HG03095 (cell line): ENCODE measurements at regions not wholly inside any gene's neighbourhood (a gene's known extent, or its start where the extent isn't known, plus 50 kb on each side); places are given as distances from the start of the nearest gene placed in this dataset.

ENCODE experiments used
- ATAC-seq: cut with Tn5 transposase; IDR thresholded peaks from one replicate; pipeline ENCODE4 v1.9.1; 2021; ENCODE audit warnings: moderate library complexity; ENCODE audit not compliant: unreplicated experiment

DNA sequence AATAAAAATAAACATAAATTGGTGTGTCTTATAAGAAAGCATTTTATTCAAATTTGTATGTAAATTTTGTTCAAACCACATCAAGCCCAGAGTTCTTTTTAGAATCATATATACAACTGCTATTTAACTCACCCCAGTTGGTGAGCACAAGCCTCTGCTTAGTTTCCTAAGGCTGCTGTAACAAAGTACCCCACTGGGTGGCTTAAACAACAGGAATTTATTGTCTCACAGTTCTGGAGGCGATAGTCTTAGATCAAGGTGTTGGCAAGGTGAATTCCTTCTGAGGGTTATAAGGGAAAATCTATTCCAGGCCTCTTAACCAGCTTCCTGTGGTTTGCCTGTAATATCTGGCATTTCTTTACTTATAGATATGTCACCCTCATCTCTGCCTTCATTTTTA is 1133.5 kb downstream of the OLFM4 start:
- no peak for ATAC-seq

DNA sequence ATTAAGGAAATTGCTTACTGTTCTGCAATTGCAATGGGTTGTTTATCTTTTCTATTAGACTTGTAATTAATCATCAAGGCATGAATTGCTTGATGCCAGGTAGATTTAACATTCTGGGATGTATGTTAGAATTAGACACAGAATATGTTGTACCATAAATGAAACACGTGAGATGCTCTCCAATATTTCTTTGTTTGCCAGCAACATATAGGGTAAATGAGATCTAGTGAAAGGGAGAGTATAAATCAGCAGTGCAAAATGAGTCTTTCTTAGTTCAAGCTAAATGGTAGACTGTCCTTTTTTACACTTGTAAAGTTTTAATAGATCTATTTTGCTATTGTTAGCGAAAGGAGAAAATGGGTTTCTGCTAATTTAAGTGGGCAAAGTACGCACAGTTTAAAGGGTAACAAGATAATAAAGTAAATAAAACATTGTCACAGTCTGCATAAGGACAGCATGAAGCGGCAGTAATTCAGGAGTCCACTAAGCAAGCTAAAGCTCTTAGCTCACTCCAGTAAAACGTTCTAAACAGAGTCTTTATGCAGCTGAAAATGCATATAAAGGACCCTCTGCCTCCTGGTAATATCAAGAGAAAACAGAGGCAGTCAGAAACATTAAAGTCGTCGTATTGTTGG is 1137.1 kb downstream of the OLFM4 start:
- no peak for ATAC-seq

DNA sequence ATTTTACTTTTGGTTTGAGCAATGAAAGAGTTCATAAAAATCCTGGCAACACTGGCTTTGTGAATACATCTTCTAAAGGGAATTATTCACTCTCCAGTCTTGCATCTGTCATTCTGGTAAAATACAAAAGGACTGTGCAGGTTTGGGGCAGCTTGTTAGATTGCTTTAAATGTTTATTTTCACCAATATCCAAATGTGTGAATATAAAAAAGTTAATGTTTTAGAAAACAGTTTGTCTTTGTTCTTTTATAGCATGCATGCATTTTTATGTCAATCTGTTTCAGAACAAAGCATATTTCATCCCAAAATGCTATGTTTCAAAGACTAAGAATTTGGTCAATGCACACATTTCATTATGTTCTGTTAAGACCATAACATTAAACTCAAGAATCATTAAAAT is 1145.4 kb downstream of the OLFM4 start:
- ATAC-seq = no peak

DNA sequence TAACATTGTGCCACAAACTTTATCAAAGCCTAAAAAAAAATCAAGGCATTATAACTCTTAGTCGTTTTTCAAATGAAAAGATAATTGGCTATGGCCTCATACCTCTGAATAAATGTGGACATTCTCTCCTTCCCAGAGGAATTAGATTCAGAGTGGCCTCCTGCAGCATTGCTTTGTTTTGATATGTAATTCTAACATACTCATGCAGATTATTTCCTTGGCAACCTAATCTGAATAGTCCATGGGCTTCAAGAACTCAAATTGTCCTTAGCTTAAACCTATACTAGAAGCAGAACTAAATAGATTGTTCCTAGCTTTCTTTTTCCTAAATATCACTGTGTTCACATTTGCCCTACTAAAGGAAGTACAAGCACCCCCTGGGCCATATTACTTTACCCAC is 1146.9 kb downstream of the OLFM4 start:
- ATAC-seq = no peak

DNA sequence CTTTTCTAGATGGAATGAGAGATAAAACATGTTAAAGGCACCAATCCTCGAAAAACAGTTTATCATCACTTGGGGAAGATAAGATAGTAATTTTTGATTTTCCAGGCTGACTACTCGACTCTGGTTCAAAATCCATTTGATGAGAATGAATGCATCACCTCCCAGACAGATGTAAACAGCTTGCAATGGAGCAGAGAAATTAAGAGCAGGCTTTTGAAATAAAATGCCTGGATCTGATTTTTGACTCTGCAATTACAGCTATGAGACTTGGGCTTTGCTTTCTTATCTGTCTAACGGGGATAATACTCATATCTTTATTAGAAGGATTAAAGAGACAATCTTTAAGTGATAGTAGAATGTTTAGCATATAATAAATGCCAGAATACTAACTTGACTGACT is 1148.9 kb downstream of the OLFM4 start:
- no peak for ATAC-seq

DNA sequence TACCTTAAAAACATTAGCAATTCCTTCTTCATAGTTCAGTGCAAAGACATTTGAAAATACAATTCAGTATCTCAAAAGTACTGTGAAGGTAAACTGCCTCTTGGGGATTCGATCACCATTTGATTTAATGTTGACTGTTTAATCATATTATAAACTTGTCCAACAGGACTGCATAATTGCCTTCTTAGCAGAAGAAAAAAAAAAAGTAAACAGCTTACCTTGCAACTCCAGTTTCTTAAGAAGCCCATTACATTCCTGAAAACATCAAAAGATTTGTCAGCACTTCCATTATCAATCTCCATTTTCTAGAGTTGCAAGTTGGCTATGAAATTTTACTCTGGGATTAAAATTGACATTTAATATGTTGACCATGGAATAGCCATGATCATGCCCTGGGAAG is 1154.6 kb downstream of the OLFM4 start:
- ATAC-seq = no peak

DNA sequence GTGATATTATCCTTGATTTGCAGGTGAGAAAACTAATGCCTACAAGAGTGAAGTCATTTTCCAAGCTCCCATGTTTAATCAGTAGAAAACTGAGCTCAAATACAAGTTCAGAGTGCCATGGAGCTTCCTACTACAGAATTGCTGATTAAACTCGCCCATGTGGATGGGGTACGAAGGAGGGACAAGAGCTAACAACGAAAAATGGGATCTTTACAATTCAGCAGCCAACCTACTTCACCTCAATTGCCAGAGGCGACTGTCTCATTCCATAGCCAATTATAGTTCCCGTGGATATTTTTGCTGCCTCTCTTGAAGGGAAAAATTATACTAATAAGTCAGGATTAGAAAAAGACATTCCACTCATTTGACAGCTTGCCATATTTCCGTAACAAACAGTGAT is 1155.1 kb downstream of the OLFM4 start:
- ATAC-seq = no peak

DNA sequence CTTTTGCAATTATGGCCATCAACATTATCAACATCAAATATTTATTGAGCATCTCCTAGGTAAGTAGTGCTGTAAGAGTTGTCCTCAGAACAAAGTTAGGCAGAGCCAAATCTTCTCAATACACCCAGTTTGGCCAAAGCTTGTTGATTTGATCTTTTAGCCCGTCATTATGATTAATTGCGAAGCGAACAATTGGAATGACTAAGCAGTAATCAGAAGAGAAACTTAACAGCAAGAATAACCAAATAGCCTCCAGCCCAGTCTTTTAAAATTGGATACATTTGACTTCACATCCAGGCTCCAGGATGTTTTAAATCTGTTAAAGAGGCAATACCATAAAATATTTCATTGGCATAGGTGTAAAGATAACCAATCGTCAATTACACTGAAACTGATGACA is 1156.0 kb downstream of the OLFM4 start:
- ATAC-seq = no peak

DNA sequence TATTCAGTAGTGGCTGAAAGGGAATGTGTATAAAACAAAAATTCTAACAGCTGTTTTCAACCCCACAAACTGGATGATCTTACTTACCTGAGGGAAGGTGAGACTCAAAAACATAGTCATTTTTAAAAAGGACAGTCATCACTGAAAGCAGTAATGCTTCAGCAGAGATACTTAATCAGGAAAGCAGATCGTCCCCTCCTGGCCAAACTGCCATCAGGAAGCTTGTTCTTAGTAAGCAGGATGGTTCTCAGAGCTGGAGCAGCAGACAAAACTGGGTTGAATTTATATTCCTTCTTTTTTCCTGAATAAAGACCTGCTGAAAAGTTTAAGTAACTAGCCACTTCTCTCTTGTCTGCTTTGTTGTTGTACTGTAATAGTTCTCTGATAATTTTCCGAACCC is 1156.5 kb downstream of the OLFM4 start:
- no peak for ATAC-seq

DNA sequence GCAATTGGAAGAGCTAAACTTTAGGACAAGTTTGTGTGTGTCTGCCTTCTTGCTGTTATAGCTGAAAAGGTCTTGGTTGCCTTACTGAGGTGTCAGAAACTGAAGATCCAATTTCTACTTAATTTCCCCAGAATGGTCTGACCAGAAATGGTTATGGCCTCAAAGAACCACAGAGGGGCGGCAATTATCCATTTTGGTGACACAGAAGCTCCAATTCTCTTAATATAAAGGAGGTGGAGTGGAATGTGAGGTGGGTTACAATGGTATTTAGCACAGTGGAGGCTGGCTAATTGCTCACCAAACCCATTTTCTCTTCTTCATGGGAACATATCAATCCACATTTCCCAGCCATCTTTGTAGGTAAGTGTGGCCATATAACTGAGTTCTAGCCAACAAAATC is 1157.2 kb downstream of the OLFM4 start:
- ATAC-seq = no peak

DNA sequence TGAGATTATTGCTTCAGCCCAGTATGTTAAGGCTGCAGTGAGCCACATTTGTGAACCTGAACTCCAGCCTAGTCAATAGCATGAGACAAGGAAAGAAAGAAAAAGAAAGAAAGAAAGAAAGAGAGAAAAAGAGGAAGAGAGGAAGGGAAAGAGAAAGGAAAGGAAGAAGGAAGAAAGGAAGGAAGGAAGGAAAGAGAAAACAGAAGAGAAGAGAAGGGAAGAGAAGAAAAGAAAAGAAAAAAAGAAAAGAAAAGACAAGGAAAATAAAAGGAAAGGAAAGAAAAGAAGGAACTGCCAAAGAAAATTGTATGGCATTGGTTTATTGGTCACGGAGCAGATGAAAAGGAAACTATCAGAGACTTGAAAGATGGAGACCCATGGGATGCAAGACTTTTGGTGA is 1158.8 kb downstream of the OLFM4 start:
- no peak for ATAC-seq

DNA sequence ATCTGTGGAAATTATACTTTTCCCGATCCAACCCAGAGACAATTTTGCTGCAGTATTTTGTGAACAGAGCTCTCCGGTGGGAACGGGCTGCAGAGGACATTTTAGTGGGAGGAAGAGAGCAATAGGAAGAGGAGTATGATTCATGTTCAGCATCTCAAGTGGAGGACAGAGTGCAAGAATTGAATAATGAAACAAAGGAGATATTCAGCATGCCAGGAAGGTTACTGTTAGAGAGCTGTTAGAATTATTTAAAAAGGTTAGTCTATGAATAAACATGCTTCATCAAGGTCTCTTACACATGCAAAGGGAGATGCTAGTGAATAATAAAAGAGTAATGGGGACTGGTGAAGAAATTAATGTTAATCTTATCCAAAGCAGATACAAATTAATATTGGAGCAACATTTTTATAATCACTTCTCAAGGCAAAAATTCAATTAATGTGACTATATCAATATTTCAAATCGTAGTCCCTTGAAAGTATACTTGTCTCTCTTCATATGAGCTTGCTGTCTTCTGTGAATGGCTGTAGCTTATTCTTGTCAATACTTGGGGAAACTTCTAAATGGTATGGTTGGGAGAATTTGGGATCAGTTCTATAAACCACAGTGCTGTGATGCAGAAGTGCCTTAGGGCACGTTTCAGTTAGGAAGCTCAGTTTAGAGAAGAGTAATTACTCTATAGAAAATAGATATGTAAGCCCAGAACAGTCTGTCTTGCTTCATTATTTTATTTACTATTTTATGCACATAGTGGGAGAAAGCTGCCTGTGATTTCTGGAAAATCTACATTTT is 1165.8 kb downstream of the OLFM4 start:
- no peak for ATAC-seq

DNA sequence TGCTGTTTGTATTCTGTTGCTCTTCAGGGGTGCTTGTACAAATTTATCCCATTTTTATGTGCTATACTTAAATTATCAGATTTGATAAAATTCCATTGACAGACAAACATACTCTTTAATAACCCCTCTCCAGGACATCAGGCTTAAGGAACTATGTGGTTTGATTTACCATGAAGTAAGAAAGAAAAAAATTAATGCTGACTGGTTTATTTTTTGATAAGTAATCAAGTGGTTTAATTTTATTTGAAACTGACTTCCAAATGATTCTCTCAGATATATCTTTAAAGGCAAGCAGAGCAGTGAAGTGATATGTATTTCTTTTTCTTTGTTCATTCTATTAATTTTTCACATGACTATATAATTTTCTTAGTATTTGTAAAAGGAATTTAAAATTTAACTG is 1168.1 kb downstream of the OLFM4 start:
- no peak for ATAC-seq

DNA sequence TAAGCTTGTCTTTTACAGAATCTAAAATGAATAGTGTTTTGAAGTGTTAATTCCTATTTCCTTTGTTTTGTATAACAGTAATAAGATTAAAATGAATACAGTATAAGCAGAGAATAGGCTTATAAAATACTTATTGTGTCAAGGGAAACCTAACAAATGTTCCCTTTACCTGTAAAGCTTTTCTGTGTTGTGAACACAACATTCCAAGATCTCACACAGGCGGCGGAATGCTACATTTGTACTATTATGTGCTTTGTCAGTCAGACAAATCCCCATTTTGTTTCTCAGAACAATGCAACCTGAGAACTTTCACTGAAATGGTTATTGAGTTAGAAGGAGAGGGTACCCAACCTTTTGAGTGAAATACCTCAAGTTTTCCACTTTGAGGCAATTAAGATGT is 1170.3 kb downstream of the OLFM4 start:
- no peak for ATAC-seq

DNA sequence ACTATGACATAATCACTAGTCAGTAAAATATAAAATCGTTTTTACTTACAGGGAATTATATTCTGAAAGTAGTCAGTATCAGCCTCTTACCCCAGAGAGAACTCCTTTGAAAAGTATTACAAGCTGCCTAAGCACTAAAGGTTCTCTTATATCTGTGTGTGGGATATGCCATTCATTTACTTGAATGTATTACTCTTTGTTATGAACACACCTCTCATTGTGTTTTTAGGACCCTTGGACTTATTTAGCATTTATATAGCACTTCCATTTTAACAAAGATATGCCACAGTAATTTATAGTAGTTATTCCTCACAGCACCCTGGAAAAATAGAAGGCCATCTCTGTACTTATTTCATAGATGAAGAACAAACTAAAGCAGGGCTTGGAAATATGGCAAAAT is 1178.0 kb downstream of the OLFM4 start:
- ATAC-seq = no peak

DNA sequence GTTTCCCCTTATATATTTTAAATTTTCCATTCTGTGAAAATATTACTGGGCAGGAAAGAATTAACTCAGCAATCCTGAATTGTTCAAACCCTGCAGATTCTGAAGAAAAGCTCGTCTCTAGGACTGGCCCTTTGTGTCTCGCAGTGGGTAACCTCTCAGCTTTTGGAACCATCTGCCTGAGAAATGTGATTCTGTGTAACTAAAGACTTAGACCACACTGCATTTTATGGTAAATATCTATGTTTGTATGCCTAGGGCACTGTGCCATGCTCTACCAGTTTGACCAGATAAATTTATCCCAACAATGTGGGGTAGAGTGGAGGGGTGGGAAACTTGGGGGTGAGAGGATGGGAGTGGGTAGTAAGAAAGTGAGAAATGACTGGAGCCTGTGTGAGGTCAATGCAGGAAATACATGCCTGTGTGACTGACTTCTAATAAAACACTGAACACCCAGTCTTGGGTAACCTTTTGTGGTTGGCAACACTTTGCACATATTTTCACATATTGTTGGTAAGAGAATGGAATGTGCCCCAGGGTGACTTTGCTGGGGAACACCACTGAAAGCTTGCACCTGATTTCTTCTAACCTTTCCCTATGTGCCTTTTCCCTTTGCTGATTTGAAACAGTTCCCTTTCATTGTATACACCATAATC is 1181.9 kb downstream of the OLFM4 start:
- no peak for ATAC-seq

DNA sequence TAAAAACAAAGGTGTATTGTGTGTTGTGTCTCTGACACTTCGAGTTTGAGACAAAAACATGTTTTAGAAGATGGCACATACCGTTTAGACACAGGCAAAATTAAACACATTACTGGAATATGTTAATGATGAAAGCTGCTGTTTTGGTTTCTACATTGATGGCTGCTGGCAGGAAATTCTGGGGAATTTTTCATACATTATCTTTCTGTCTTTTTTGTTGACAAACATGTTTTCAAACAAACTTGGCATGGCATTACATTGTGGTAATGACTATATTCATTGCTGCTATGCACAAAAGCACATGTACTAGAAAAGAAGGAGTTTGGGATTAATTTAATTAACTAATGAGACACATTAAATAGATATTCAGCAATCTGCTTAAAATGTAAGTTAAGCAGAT is 1187.6 kb downstream of the OLFM4 start:
- ATAC-seq = no peak

DNA sequence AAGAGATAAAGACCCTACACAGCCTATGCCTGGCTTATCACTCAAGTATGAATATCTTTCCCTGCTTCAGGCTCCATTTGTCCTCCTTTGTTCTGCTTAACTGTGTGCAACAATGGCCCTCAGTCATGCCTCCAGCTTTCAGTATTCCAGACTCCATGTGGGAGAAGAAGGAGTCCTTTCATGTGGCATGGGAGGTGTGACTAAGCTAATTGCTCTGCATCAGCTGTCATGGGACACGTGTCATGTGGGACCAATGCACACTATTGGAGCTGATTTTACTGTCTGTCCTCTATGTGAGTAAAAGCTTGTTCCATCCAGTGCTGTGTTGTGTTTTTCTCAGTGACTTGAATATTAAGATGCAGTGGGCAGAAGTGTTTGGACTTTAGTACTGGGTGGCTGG is 1198.3 kb downstream of the OLFM4 start:
- ATAC-seq = no peak

DNA sequence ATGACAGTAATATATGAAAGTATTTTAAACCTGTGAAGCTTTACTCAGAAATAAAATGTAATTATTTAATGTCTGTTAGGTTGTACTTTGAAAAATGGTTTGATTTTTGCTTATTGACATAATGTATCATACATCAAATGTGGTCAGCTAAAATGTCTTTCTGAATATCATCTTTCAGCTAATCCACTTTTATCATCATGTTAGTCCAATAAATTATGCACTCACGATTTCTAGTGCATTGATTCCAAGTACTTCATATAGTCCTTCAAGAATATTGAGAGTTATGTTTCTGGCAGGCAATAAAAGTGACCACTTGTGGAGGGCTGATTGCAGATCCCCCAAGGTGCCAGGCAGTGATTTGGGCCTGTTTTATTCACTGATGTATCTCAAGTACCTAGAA is 1204.1 kb downstream of the OLFM4 start:
- ATAC-seq = no peak

DNA sequence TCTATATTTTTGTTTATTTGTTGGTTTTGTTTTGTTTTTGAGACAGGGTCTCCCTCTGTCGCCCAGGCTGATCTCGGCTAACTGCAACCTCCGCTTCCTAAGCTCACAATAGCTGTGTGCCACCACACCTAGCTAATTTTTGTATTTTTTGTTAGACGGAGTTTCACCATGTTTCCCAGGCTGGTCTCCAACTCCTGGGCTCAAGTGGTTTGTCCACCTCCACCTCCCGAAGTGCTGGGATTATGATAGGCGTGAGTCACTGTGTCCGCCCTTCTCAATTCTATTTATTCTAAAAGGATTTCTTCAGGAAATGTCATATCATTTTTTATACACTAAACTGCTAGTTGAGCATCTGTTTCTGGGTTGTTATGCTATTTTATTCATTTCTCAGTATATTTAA is 1206.0 kb downstream of the OLFM4 start:
- no peak for ATAC-seq

DNA sequence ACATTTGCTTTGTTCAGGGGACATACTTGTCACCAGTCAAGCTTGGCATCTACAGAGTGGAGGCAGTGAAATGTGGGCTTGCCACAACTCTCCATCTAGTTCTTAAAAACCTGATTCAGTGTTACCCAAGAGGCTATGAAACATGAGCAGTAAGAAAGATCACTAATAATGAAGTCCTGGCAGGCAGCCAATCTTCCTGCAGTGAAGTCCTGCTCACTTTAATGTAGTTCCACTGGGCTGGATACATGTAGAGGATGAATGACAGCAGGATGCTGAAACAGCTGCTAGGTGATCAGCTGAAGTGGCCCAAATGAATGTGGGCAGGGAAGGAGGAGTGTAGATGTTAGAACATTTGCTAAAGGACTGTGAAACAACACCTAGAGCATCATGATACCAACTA is 1213.1 kb downstream of the OLFM4 start:
- no peak for ATAC-seq

DNA sequence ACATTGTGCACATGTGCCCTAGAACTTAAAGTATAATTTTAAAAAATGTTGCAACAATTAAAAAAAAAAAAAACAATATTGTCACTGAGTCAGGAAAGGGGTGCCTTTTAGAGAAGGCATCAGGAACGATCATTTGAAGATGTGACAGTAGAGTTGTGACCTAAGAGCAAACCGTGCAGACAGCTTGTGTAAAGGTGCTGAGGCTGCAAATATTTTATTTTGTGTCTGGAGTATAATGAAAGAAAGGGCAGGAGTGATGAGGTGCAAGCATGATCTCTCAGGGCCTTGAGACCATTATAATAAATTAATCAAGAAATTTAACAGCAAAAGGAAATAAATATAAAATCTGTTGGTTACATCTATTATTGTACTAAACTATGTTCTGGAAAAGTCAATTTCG is 1219.7 kb downstream of the OLFM4 start:
- no peak for ATAC-seq
